ENCODE measurements at regions not wholly inside any gene's neighbourhood (a gene's known extent, or its start where the extent isn't known, plus 50 kb on each side); places are given as distances from the start of the nearest gene placed in this dataset.
"Not testable (repeated sequence)": the region's sequence is repeated elsewhere in the genome, so short reads cannot be mapped to it uniquely, and the experiment has no call there.

DNA sequence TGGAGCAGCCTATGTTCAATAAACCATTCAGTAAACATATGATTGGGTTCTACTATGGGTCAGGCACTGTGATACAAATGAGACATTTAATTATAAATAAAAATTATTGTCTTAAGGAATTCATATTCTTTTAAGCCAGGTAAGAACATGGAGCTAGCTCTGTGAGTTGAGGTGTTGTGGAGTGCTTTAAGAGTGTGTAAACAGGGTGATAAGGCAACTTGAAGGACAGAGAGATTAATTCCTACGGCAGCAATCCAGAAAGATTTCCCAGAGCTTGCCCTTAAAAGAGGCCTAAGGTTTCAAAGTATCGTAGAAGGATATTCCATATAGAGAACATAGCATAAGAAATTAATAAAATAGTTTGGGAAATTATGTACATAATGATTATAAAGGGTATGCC is 126.4 kb upstream of the FAT3 start:
- no peak for ATAC-seq (ENCODE audit: low FRiP score in 2 of 2)

DNA sequence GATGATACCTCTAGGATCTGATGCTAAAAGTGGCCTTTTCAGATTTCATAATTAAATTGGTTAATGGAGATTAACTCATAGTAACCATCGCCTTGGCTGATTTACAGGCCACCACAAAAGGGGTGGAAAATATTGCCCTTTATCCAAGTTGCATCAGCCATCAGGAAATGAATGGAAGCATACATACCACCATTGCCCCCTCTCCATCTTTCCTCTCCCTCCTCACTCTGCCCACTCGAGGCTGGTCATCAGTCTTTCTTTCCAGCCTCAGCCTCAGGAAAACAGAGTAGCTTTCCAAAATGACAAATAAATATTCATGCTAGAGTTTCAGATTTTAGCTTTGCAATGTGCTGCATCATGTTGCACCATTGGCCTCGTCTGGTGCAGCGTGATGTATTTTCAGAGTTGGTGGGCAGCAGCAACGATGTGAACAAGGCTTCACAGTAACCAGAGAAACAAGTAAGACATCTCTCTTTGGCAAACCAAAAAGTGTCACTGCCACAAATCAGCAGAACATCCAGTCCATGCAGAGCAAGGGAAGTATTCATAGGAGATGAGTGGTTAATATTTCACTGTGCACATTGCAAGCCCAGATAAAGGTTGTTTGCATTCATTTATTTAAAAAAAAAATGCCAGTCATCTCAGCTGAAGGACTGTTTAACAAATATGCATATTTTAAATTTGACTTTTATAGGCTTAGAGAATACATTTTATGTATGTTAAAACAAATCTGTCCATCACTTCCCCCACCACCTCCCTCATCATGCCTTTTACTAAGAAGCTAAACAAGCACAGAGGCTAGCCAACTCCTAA is 136.7 kb upstream of the FAT3 start:
- no peak for TF ChIP-seq POLR2A (IDR thresholded peaks at IDR 0.05)
- no peak for TF ChIP-seq EP300 (IDR thresholded peaks at IDR 0.05)
- WGBS, 2 donors, result 66% methylated on average over 5 of the region's 5 CpGs
- H3K27ac ChIP-seq, result no peak overlapping the region
- H3K4me3 ChIP-seq, result no peak overlapping the region
- no peaks in the 10 kb centered on the region for H3K36me3 ChIP-seq
- DNase-seq (no peak), ATAC-seq (ENCODE audit: low FRiP score in 2 of 2) (no peak)
- no peaks in the 10 kb centered on the region for H3K27me3 ChIP-seq
- no peaks in the 10 kb centered on the region for H3K4me1 ChIP-seq
- no peaks in the 10 kb centered on the region for H3K9me3 ChIP-seq

More for the DNA sequence above, 126.4 kb upstream of the FAT3 start:
- DNase-seq, result no peak
- Histone ChIP-seq H3K27me3 (no peaks in the 10 kb centered on the region), H3K9me3 (no peaks in the 10 kb centered on the region), H3K4me3 (no peak overlapping the region), H3K27ac (no peak overlapping the region), H3K36me3 (no peaks in the 10 kb centered on the region), H3K4me1 (no peaks in the 10 kb centered on the region)
- TF ChIP-seq POLR2A (IDR thresholded peaks at IDR 0.05), result no peak
- TF ChIP-seq EP300 (IDR thresholded peaks at IDR 0.05), result no peak
- WGBS, 2 donors, result 59 to 68% methylated on average over 2 of the region's 2 CpGs

DNA sequence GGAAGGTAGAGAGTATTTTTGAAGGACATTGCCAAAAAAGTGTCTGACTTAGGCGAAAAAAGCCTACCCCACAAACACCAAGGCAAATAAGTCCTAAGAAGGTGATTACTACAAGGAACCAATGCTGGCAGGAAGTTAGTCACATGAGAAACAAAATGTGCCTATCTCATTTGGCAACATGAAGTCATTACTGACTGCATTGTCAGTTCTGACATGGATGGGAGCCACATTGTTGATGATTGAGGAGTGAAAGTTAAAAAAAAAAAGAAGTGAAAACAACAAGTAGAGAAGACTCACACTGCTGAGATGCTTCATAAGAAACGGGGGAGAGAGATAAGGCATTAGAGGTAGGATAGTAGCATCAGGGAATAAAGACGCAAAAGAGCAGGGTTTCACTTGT is 141.5 kb upstream of the FAT3 start:
- H3K27me3 ChIP-seq, result no peaks in the 10 kb centered on the region
- TF ChIP-seq, protein P1, sequence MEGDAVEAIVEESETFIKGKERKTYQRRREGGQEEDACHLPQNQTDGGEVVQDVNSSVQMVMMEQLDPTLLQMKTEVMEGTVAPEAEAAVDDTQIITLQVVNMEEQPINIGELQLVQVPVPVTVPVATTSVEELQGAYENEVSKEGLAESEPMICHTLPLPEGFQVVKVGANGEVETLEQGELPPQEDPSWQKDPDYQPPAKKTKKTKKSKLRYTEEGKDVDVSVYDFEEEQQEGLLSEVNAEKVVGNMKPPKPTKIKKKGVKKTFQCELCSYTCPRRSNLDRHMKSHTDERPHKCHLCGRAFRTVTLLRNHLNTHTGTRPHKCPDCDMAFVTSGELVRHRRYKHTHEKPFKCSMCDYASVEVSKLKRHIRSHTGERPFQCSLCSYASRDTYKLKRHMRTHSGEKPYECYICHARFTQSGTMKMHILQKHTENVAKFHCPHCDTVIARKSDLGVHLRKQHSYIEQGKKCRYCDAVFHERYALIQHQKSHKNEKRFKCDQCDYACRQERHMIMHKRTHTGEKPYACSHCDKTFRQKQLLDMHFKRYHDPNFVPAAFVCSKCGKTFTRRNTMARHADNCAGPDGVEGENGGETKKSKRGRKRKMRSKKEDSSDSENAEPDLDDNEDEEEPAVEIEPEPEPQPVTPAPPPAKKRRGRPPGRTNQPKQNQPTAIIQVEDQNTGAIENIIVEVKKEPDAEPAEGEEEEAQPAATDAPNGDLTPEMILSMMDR (IDR thresholded peaks at IDR 0.05), result no peak
- TF ChIP-seq EP300 (IDR thresholded peaks at IDR 0.05) (no peak), POLR2AphosphoS5 (IDR thresholded peaks at IDR 0.05) (no peak), POLR2A (IDR thresholded peaks at IDR 0.05) (no peak)
- no peaks in the 10 kb centered on the region for H3K4me1 ChIP-seq
- no peak overlapping the region for H3K27ac ChIP-seq
- no peaks in the 10 kb centered on the region for H3K36me3 ChIP-seq
- ATAC-seq (ENCODE audit: low FRiP score in 2 of 2), result no peak
- no peaks in the 10 kb centered on the region for H3K9me3 ChIP-seq
- DNase-seq, result no peak
- WGBS, 2 donors, result 62 to 70% methylated on average over 3 of the region's 3 CpGs
- H3K4me3 ChIP-seq, result no peak overlapping the region

DNA sequence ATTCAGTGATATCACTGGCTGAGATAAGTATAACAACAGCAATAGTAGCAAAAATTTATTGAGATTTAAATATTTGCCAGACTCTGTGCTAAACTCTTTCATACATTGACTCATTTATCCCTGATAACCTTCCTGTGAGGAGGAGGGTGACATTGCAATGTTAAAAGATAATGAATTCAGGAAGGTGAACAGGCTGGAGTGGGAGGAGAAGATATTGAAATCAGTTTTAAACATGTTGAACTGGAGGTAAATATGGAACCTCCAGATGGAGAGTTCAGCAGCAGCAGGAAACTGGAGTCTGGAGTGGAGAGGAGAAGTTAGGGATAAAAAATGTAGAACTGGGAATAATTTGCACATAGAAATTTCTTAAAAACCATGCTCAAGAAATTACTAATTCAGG is 142.0 kb upstream of the FAT3 start:
- ATAC-seq (ENCODE audit: low FRiP score in 2 of 2), result no peak
- Histone ChIP-seq H3K4me1 (no peaks in the 10 kb centered on the region), H3K36me3 (no peaks in the 10 kb centered on the region), H3K4me3 (no peak overlapping the region), H3K27ac (no peak overlapping the region), H3K9me3 (no peaks in the 10 kb centered on the region), H3K27me3 (no peaks in the 10 kb centered on the region)
- no peak for TF ChIP-seq POLR2AphosphoS5 (IDR thresholded peaks at IDR 0.05)
- TF ChIP-seq, protein P1 (IDR thresholded peaks at IDR 0.05), result no peak
- no peak for TF ChIP-seq POLR2A (IDR thresholded peaks at IDR 0.05)
- no peak for TF ChIP-seq EP300 (IDR thresholded peaks at IDR 0.05)
- no peak for DNase-seq

DNA sequence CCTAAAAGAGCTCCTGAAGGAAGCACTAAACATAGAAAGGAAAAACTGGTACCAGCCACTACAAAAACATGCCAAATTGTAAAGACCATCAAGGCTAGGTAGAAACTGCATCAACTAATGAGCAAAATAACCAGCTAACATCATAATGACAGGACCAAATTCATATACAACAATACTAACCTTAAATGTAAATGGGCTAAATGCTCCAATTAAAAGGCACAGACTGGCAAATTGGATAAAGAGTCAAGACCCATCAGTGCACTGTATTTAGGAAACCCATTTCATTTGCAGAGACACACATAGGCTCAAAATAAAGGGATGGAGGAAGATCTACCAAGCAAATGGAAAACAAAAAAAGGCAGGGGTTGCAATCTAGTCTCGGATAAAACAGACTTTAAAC is 150.1 kb upstream of the FAT3 start:
- H3K27ac ChIP-seq; H3K4me3 ChIP-seq; H3K4me1 ChIP-seq; H3K27me3 ChIP-seq; ATAC-seq (ENCODE audit: low FRiP score in 2 of 2); DNase-seq; H3K36me3 ChIP-seq: not testable (repeated sequence)
- peaks cover 0 to 10% (median 2%) of the 10 kb centered on the region in 4 donors for H3K9me3 ChIP-seq
- WGBS, 2 donors, result 83 to 88% methylated on average over 1 of the region's 1 CpG

DNA sequence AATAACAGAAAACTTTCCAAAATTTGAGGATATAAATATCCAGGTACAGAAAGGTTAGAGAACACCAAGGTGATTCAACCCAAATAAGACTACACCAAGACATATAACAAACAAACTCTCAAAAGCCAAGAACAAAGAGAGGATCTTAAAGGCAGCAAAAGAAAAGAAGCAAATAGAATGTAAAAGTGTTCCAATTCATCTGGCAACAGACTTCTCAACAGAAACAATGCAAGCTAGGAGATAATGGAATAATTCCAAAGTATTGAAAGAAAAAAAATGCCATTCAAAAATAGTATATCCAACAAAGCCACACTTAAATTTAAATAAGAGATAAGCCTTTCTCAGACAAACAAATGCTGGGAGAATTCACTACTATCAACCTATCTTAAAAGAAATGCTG is 153.0 kb upstream of the FAT3 start:
- Histone ChIP-seq H3K4me1 (no peaks in the 10 kb centered on the region), H3K27me3 (no peaks in the 10 kb centered on the region), H3K4me3 (no peak overlapping the region), H3K36me3 (no peaks in the 10 kb centered on the region), H3K27ac (no peak overlapping the region), H3K9me3 (peaks cover 0 to 9% (median 2%) of the 10 kb centered on the region in 4 donors)
- ATAC-seq (ENCODE audit: low FRiP score in 2 of 2) (no peak), DNase-seq (no peak)
- no peak for TF ChIP-seq POLR2AphosphoS5 (IDR thresholded peaks at IDR 0.05)
- TF ChIP-seq, protein P1 (IDR thresholded peaks at IDR 0.05), result no peak
- TF ChIP-seq POLR2A (IDR thresholded peaks at IDR 0.05), result no peak
- TF ChIP-seq EP300 (IDR thresholded peaks at IDR 0.05), result no peak
